MCF 10A (cell line): ENCODE measurements at regions not wholly inside any gene's neighbourhood (a gene's known extent, or its start where the extent isn't known, plus 50 kb on each side); places are given as distances from the start of the nearest gene placed in this dataset.

Source experiments
- BruUV-seq: library from RNA; stranded (reverse); fragments of 400-500 nt; replicated peaks from 2 replicates; lab custom pipeline; 2021; lab: Mats Ljungman, UMichigan
- CTCF ChIA-PET: fragments of 300-600 bp; sonication (Branson Sonifier 250); formaldehyde crosslinking; extraction: SDS; loops from one replicate; lab custom pipeline; 2021; ENCODE audit warnings: antibody characterized with exemption, inconsistent platforms; lab: Yijun Ruan, JAX
- POLR2A ChIA-PET: fragments of 300-600, 350-650 bp; sonication (Branson Sonifier 250); formaldehyde crosslinking; extraction: SDS; loops from one replicate; lab custom pipeline; 2020; ENCODE audit warnings: antibody characterized with exemption, inconsistent platforms; lab: Yijun Ruan, JAX
- DNase-seq: peaks from one replicate; pipeline ENCODE4 v3.0.0-alpha.2; 2018; ENCODE audit not compliant: unreplicated experiment
- H3K27ac Mint-ChIP-seq: one replicate; pipeline ENCODE4 v1.8.0; 2022; ENCODE audit warnings: mild to moderate bottlenecking, low read depth, mixed read lengths; ENCODE audit not compliant: unreplicated experiment
- H3K27me3 Mint-ChIP-seq: one replicate; pipeline ENCODE4 v1.8.0; 2022; ENCODE audit warnings: mixed read lengths; ENCODE audit not compliant: insufficient read depth, unreplicated experiment
- H3K36me3 Mint-ChIP-seq: one replicate; pipeline ENCODE4 v1.8.0; 2022; ENCODE audit warnings: mild to moderate bottlenecking, moderate library complexity, mixed read lengths; ENCODE audit not compliant: insufficient read depth, unreplicated experiment
- H3K4me1 Mint-ChIP-seq: one replicate; pipeline ENCODE4 v1.8.0; 2022; ENCODE audit warnings: mixed read lengths; ENCODE audit not compliant: insufficient read depth, unreplicated experiment
- H3K4me3 Mint-ChIP-seq: one replicate; pipeline ENCODE4 v1.8.0; 2022; ENCODE audit warnings: mild to moderate bottlenecking, moderate library complexity, mixed read lengths; ENCODE audit not compliant: unreplicated experiment
- H3K9me3 Mint-ChIP-seq: one replicate; pipeline ENCODE4 v1.8.0; 2022; ENCODE audit warnings: mixed read lengths; ENCODE audit not compliant: unreplicated experiment
- CTCF ChIP-seq: fragments of 200-600 bp; IDR thresholded peaks from one replicate; pipeline ENCODE4 v1.8.0; 2022; ENCODE audit warnings: antibody characterized with exemption, mild to moderate bottlenecking; ENCODE audit not compliant: unreplicated experiment
- intact Hi-C: fragments of 100-400 bp; cut with micrococcal nuclease; formaldehyde crosslinking; loops from 2 replicates; pipeline ENCODE4 v1.14.1; 2022

DNA sequence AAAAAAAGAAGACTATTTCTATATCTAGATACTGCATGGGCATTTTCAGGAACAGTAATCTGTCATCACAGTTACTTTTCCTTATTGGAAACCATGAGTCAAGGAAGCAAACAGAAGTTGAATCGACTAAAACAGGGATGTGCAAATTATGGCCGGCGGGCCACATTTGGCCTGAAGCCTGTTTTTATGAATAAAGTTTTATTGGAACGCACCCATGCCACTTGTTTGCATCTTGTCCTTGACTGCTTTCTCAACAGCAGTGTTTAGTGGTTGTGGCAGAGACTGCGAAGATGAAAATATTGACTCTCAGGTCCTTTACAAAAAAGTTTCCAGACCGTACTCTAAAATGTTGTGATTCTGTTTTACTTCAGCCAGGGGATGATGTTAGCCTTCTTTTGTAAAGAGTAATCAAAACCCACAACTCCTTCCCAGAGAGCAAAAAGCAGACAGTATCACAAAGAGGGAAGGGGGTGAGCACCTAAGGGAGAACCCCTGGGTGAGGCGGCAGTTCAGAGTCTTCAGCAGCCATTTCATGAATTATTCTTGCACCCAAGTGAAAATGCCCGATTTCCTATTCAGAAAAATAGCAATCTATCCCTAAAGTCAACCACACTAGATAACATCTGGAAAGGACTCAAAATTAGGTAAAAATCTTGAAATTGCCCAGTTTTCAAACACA, 190.4 kb downstream of the MYLK4 start:
- POLR2A ChIA-PET: interaction anchor here (0.7 kb wide), 1 partner anchor 915 kb away, joined by 3 read pairs; no protein-coding TSS in a partner anchor
- no peak overlapping the region for H3K4me3 Mint-ChIP-seq
- no TSS peak for BruUV-seq
- no peaks in the 10 kb centered on the region for H3K4me1 Mint-ChIP-seq
- intact Hi-C loops: no loop called here
- H3K27me3 Mint-ChIP-seq: no peaks in the 10 kb centered on the region
- no peaks in the 10 kb centered on the region for H3K9me3 Mint-ChIP-seq
- TF ChIP-seq CTCF: no peak
- H3K27ac Mint-ChIP-seq: no peak overlapping the region
- CTCF ChIA-PET: interaction anchor here (0.6 kb wide), 2 partner anchors 924 to 962 kb away, joined by 3 to 4 read pairs; no protein-coding TSS in a partner anchor
- no peak for DNase-seq
- H3K36me3 Mint-ChIP-seq: no peaks in the 10 kb centered on the region

GRCh38 chr6:2558861-2559801, 191.6 kb downstream of the MYLK4 start:
- TF ChIP-seq CTCF: no peak
- Mint-ChIP-seq H3K36me3 (no peaks in the 10 kb centered on the region), H3K4me1 (no peaks in the 10 kb centered on the region), H3K27me3 (no peaks in the 10 kb centered on the region), H3K9me3 (no peaks in the 10 kb centered on the region), H3K4me3 (no peak overlapping the region), H3K27ac (no peak overlapping the region)
- intact Hi-C loops: no loop called here
- CTCF ChIA-PET: no interaction called here
- DNase-seq: no peak
- POLR2A ChIA-PET: interaction anchor here (0.7 kb wide), 1 partner anchor 914 kb away, joined by 3 read pairs; no protein-coding TSS in a partner anchor
- BruUV-seq: no TSS peak

- POLR2A ChIA-PET: no interaction called here
- no peak for TF ChIP-seq CTCF
- CTCF ChIA-PET: no interaction called here
- no peak overlapping the region for H3K27ac Mint-ChIP-seq
- H3K36me3 Mint-ChIP-seq: no peaks in the 10 kb centered on the region
- intact Hi-C loops: no loop called here
- H3K9me3 Mint-ChIP-seq: no peaks in the 10 kb centered on the region
- H3K4me1 Mint-ChIP-seq: no peaks in the 10 kb centered on the region
- H3K27me3 Mint-ChIP-seq: no peaks in the 10 kb centered on the region
- no TSS peak for BruUV-seq
- H3K4me3 Mint-ChIP-seq: no peak overlapping the region
- DNase-seq: no peak
These were observed 192.5 kb downstream of the MYLK4 start for GRCh38 chr6:2558098-2558680.
